Osteoblast (primary cell): ENCODE measurements at regions not wholly inside any gene's neighbourhood (a gene's known extent, or its start where the extent isn't known, plus 50 kb on each side); places are given as distances from the start of the nearest gene placed in this dataset.

Experiments
- DNase-seq: peaks from one replicate; pipeline ENCODE4 v3.0.0; 2011; ENCODE audit warnings: low spot score, mixed read lengths; ENCODE audit not compliant: insufficient read length; ENCODE audit errors: missing footprints
- H2AFZ ChIP-seq: 2 replicates; pipeline ENCODE4 v1.6.0; 2011; ENCODE audit warnings: mild to moderate bottlenecking, low read length
- H3K27ac ChIP-seq: 2 replicates; pipeline ENCODE4 v1.5.1; 2011; ENCODE audit warnings: mild to moderate bottlenecking, low read depth, low read length, moderate library complexity
- H3K27me3 ChIP-seq: 2 replicates; pipeline ENCODE4 v1.6.0; 2012; ENCODE audit warnings: mild to moderate bottlenecking, control low read depth, inconsistent platforms, low read length, moderate library complexity; ENCODE audit not compliant: insufficient read depth
- H3K36me3 ChIP-seq: 2 replicates; pipeline ENCODE4 v1.5.1; 2011; ENCODE audit warnings: mild to moderate bottlenecking, low read length, control low read depth, moderate library complexity; ENCODE audit not compliant: insufficient read depth
- H3K4me1 ChIP-seq: 2 replicates; pipeline ENCODE4 v1.5.1; 2011; ENCODE audit warnings: mild to moderate bottlenecking, low read length, control low read depth, moderate library complexity; ENCODE audit not compliant: insufficient read depth
- H3K4me2 ChIP-seq: 2 replicates; pipeline ENCODE4 v1.6.0; 2011; ENCODE audit warnings: mild to moderate bottlenecking, low read length; ENCODE audit not compliant: insufficient read depth
- H3K4me3 ChIP-seq: fragments of 200-600 bp; sonication (generic); 3 replicates; pipeline ENCODE4 v1.5.1; 2012; ENCODE audit warnings: mild to moderate bottlenecking, low read length, inconsistent platforms; ENCODE audit not compliant: insufficient read depth
- H3K79me2 ChIP-seq: 2 replicates; pipeline ENCODE4 v1.6.0; 2012; ENCODE audit warnings: mild to moderate bottlenecking, low read length, control low read depth, inconsistent platforms; ENCODE audit not compliant: insufficient read depth
- H3K9me3 ChIP-seq: 2 replicates; pipeline ENCODE4 v1.5.1; 2011; ENCODE audit warnings: low read depth, low read length, control low read depth
- H4K20me1 ChIP-seq: 2 replicates; pipeline ENCODE4 v1.6.0; 2012; ENCODE audit warnings: mild to moderate bottlenecking, low read length, control low read depth; ENCODE audit not compliant: insufficient read depth
- TF ChIP-seq, protein P1 (sequence below): IDR thresholded peaks from 2 replicates; pipeline ENCODE4 v1.5.1; 2011; ENCODE audit warnings: mild to moderate bottlenecking, low read depth, low read length, moderate library complexity; ENCODE audit errors: extremely low read depth

DNA sequence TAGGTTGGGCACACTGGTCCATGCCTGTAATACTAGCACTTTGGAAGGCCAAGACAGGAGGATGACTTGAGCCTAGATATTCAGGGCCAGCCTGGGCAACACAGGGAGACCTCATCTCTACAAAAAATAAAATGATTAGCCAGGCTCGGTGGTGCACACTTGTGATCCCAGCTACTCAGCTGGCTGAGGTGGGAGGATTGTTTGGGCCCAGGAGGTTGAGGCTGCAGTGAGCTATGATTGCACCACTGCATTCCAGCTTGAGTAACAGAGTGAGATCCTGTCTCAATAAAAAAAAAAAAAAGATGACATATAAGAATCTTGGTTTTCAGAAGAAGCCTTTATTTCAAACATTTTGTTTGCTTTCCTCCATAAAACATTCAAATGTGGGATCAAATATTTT, 178.0 kb downstream of the LIG4 start:
- H3K79me2 ChIP-seq = no peaks in the 10 kb centered on the region

DNA sequence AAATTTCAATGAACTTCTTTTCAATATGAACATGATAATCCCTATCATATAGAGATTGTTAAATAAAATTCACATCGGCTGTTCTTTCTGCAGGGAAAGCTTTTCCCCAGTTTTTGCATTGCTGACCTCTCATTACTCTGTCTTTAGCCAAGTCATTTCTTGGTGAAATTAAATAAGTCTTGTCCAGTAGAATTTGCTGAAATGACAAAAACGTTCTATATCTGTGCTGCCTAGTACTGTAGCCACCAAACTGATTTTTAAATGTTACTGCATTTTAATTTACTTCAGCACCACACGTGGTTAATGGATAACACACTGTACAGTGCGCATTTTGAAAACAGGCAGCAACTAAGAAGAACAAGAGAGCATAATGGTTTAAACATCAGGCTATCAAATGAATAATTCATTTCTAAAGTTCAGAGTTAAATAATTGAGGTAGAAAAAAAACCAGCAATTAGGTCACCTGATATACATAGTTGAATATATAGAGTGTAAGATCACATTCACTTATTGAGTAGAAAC, 178.9 kb downstream of the LIG4 start:
- H3K4me2 ChIP-seq = no peak overlapping the region
- H3K27me3 ChIP-seq = no peaks in the 10 kb centered on the region
- H3K27ac ChIP-seq = no peak overlapping the region
- H2AFZ ChIP-seq = no peak overlapping the region
- H3K4me3 ChIP-seq = no peak overlapping the region
- no peak for DNase-seq
- TF ChIP-seq, protein P1, sequence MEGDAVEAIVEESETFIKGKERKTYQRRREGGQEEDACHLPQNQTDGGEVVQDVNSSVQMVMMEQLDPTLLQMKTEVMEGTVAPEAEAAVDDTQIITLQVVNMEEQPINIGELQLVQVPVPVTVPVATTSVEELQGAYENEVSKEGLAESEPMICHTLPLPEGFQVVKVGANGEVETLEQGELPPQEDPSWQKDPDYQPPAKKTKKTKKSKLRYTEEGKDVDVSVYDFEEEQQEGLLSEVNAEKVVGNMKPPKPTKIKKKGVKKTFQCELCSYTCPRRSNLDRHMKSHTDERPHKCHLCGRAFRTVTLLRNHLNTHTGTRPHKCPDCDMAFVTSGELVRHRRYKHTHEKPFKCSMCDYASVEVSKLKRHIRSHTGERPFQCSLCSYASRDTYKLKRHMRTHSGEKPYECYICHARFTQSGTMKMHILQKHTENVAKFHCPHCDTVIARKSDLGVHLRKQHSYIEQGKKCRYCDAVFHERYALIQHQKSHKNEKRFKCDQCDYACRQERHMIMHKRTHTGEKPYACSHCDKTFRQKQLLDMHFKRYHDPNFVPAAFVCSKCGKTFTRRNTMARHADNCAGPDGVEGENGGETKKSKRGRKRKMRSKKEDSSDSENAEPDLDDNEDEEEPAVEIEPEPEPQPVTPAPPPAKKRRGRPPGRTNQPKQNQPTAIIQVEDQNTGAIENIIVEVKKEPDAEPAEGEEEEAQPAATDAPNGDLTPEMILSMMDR = no peak
- H3K4me1 ChIP-seq = no peaks in the 10 kb centered on the region
- H4K20me1 ChIP-seq = no peaks in the 10 kb centered on the region
- no peaks in the 10 kb centered on the region for H3K9me3 ChIP-seq
- no peaks in the 10 kb centered on the region for H3K36me3 ChIP-seq
- H3K79me2 ChIP-seq = no peaks in the 10 kb centered on the region

More for the DNA sequence above, 178.0 kb downstream of the LIG4 start:
- no peak overlapping the region for H2AFZ ChIP-seq
- H3K4me2 ChIP-seq = no peak overlapping the region
- H3K4me1 ChIP-seq = no peaks in the 10 kb centered on the region
- TF ChIP-seq, protein P1 = no peak
- H3K27me3 ChIP-seq = no peaks in the 10 kb centered on the region
- no peaks in the 10 kb centered on the region for H4K20me1 ChIP-seq
- no peaks in the 10 kb centered on the region for H3K9me3 ChIP-seq
- no peaks in the 10 kb centered on the region for H3K36me3 ChIP-seq
- no peak overlapping the region for H3K4me3 ChIP-seq
- no peak overlapping the region for H3K27ac ChIP-seq
- DNase-seq = no peak

DNA sequence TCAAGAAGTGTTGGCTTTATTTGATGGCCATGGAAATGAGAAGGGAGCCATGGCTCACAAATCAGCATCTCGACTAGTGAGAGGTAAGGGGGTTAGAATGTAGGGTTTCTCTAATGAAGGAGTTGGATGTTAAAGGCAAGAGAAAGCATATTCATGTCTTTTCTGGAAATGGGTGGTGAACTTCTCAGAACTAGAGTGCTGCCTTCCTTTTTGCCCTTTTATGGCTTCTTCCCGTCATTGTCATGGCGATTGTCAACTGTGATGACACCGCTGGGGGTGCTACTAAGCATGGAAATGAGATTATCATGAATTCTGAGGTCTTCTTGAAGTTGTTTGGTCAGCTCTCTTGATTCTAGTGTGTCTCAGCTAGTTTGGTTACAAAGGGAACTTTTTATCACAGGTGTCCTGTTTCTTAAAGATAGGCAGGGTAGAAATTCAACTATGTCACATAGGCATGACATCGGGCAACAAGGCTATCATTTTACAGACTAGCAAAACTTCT, 180.4 kb downstream of the LIG4 start:
- Histone ChIP-seq H3K9me3 (no peaks in the 10 kb centered on the region), H3K36me3 (no peaks in the 10 kb centered on the region), H3K27me3 (no peaks in the 10 kb centered on the region), H2AFZ (no peak overlapping the region), H3K4me3 (no peak overlapping the region), H3K4me2 (no peak overlapping the region), H3K27ac (no peak overlapping the region), H4K20me1 (no peaks in the 10 kb centered on the region), H3K79me2 (no peaks in the 10 kb centered on the region), H3K4me1 (no peaks in the 10 kb centered on the region)
- TF ChIP-seq, protein P1 = no peak
- no peak for DNase-seq

DNA sequence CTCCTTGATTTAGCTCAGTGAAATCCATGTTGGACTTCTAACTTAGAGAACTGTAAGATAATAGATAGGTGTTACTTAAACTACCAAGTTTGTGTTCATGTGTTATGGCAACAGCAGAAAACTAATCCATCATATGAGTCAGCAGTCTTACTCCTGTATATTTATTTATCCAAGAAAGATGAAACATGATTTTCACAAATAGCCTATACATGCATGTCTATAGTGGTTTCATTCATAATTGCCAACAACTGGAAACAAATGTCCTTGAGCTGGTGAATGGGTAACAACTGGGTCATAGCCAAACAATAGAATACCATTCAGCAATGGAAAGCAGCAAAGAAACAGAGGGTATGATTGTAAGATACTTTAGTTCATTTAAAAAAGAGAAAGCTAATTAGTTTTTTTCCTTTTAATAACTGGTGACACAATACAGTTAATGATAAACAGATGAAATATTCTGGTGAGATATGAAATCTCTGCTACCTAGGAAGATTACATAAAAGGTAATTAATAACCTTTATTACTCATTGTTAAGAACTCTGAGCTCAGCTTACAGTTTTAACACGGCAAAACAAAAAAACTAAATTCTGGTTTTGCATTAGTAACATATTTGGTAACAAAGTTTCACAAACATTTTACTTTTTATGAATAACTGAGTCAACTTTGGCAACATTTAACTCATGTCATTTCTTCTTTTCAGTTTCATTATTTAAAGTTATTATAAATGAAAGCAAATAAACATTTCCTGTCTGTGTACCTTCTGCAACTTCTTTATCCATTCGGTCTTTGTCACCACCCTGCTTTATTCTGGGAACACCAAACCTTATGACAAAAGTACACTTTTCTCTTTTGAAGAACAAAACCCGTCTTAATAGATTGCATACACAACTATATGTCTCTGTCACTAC, 181.3 kb downstream of the LIG4 start:
- H3K4me1 ChIP-seq = no peaks in the 10 kb centered on the region
- no peak overlapping the region for H3K4me3 ChIP-seq
- no peak overlapping the region for H2AFZ ChIP-seq
- H3K79me2 ChIP-seq = no peaks in the 10 kb centered on the region
- H3K27ac ChIP-seq = no peak overlapping the region
- H3K36me3 ChIP-seq = no peaks in the 10 kb centered on the region
- no peaks in the 10 kb centered on the region for H4K20me1 ChIP-seq
- H3K9me3 ChIP-seq = no peaks in the 10 kb centered on the region
- H3K27me3 ChIP-seq = no peaks in the 10 kb centered on the region
- TF ChIP-seq, protein P1 = no peak
- DNase-seq = no peak
- H3K4me2 ChIP-seq = no peak overlapping the region
